ENCODE measurements at regions not wholly inside any gene's neighbourhood (a gene's known extent, or its start where the extent isn't known, plus 50 kb on each side); places are given as distances from the start of the nearest gene placed in this dataset.
"Not testable (repeated sequence)": the region's sequence is repeated elsewhere in the genome, so short reads cannot be mapped to it uniquely, and the experiment has no call there.

DNA sequence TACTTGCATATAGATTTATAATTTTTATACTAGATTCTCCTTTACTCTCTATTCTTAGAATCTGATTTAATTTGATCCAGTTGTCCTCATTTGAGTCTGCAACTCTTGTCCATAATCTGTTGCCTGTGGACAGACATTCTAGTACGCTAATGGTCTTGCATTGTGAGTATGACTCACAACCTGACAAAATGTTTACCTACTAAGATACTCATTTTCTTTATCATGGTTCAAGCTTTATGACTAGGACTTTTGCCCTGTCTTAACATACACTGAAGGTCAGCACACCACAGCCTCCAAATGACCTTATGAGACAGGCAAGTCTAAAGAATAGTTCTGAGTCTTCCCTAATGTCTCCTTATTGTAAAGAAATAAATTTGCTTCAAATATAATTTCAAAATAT, 142.3 kb upstream of the CDH7 start:
- H3K4me1 ChIP-seq (ENCODE audit: low read depth, poor library complexity, severe bottlenecking), result no peaks in the 10 kb centered on the region
- no peak overlapping the region for H3K27ac ChIP-seq
- H3K36me3 ChIP-seq (ENCODE audit: insufficient read depth), result no peaks in the 10 kb centered on the region
- H4K20me1 ChIP-seq (ENCODE audit: insufficient read depth), result no peaks in the 10 kb centered on the region
- H3K4me2 ChIP-seq, result no peak overlapping the region
- H3K27me3 ChIP-seq (ENCODE audit: insufficient read depth, low read depth), result no peaks in the 10 kb centered on the region
- TF ChIP-seq, protein P1, sequence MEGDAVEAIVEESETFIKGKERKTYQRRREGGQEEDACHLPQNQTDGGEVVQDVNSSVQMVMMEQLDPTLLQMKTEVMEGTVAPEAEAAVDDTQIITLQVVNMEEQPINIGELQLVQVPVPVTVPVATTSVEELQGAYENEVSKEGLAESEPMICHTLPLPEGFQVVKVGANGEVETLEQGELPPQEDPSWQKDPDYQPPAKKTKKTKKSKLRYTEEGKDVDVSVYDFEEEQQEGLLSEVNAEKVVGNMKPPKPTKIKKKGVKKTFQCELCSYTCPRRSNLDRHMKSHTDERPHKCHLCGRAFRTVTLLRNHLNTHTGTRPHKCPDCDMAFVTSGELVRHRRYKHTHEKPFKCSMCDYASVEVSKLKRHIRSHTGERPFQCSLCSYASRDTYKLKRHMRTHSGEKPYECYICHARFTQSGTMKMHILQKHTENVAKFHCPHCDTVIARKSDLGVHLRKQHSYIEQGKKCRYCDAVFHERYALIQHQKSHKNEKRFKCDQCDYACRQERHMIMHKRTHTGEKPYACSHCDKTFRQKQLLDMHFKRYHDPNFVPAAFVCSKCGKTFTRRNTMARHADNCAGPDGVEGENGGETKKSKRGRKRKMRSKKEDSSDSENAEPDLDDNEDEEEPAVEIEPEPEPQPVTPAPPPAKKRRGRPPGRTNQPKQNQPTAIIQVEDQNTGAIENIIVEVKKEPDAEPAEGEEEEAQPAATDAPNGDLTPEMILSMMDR (conservative IDR thresholded peaks at IDR 0.05; ENCODE audit: low read depth, low read length), result no peak
- H2AFZ ChIP-seq (ENCODE audit: low read depth), result no peak overlapping the region
- H3K9ac ChIP-seq, result no peak overlapping the region
- no peak overlapping the region for H3K4me3 ChIP-seq (IDR thresholded peaks at IDR 0.05; ENCODE audit: insufficient read depth, low read depth, low read length)
- no peaks in the 10 kb centered on the region for H3K79me2 ChIP-seq (ENCODE audit: insufficient read depth, low read depth)

DNA sequence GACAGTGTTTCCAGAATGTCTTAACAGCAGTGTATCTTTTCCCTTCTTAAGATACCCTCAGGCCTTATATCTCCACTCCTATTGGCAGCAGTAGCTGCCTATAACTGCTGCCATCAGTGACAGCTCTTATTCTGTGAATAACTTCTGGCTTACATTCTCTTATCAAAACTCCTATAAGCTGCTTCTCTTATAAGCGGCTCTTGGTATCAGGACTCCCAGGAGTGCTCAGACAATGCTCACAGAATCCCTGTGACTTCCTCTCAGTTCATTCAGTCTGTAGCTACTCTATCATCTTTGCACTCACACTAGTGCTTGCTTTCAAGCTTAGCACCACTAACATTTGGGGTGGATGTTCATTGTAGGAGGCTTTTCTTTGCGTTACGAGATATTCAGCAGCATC, 143.7 kb upstream of the CDH7 start:
- Histone ChIP-seq H3K4me1 (ENCODE audit: low read depth, poor library complexity, severe bottlenecking) (no peaks in the 10 kb centered on the region), H4K20me1 (ENCODE audit: insufficient read depth) (no peaks in the 10 kb centered on the region), H3K4me3 (IDR thresholded peaks at IDR 0.05; ENCODE audit: insufficient read depth, low read depth, low read length) (no peak overlapping the region), H3K79me2 (ENCODE audit: insufficient read depth, low read depth) (no peaks in the 10 kb centered on the region), H3K36me3 (ENCODE audit: insufficient read depth) (no peaks in the 10 kb centered on the region), H2AFZ (ENCODE audit: low read depth) (no peak overlapping the region), H3K27me3 (ENCODE audit: insufficient read depth, low read depth) (no peaks in the 10 kb centered on the region), H3K4me2 (no peak overlapping the region), H3K9ac (no peak overlapping the region), H3K27ac (no peak overlapping the region)
- TF ChIP-seq, protein P1 (conservative IDR thresholded peaks at IDR 0.05; ENCODE audit: low read depth, low read length), result no peak

DNA sequence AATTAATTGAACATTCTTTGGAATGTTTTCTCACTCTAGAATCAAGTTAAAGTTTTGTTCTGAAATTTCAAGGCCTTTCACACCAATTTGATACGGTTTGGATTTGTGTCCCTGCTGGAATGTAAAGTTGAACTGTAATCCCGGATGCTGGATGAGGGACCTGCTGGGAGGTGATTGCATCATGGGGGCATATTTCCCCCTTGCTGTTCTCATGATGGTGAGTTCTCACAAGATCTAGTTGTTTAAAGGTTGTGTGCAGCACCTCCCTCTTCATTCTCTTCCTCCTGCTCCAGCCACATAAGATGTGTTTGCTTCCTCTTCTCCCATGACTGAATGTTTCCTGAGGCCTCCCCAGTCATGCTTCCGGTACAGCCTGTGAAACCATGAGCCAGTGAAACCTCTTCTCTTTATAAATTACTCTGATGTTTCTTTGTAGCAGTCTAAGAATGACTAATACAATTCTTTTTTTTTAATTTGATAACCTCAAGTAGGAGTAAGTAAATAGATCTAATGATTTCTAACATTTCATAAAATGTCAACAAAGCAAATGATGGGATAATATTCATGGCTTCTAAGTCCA, 144.2 kb upstream of the CDH7 start:
- Histone ChIP-seq H3K9ac (no peak overlapping the region), H3K4me3 (IDR thresholded peaks at IDR 0.05; ENCODE audit: insufficient read depth, low read depth, low read length) (no peak overlapping the region), H3K79me2 (ENCODE audit: insufficient read depth, low read depth) (no peaks in the 10 kb centered on the region), H3K27me3 (ENCODE audit: insufficient read depth, low read depth) (no peaks in the 10 kb centered on the region), H3K27ac (no peak overlapping the region), H2AFZ (ENCODE audit: low read depth) (no peak overlapping the region), H3K4me1 (ENCODE audit: low read depth, poor library complexity, severe bottlenecking) (no peaks in the 10 kb centered on the region), H3K4me2 (no peak overlapping the region), H3K36me3 (ENCODE audit: insufficient read depth) (no peaks in the 10 kb centered on the region), H4K20me1 (ENCODE audit: insufficient read depth) (no peaks in the 10 kb centered on the region)
- TF ChIP-seq, protein P1 (conservative IDR thresholded peaks at IDR 0.05; ENCODE audit: low read depth, low read length), result no peak

DNA sequence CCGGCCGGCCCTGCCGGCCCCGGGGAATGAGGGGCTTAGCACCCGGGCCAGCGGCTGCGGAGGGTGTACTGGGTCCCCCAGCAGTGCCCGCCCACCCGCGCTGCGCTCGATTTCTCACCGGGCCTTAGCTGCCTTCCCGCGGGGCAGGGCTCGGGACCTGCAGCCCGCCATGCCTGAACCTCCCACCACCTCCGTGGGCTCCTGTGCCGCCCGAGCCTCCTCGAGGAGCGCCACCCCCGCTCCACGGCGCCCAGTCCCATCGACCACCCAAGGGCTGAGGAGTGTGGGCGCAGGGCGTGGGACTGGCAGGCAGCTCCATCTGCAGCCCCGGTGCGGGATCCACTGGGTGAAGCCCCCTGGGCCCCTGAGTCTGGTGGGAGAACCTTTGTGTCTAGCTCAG, 145.5 kb upstream of the CDH7 start:
- not testable (repeated sequence) for H2AFZ ChIP-seq (ENCODE audit: low read depth); H3K27ac ChIP-seq; H3K27me3 ChIP-seq (ENCODE audit: insufficient read depth, low read depth); H4K20me1 ChIP-seq (ENCODE audit: insufficient read depth); H3K4me1 ChIP-seq (ENCODE audit: low read depth, poor library complexity, severe bottlenecking); H3K79me2 ChIP-seq (ENCODE audit: insufficient read depth, low read depth); H3K36me3 ChIP-seq (ENCODE audit: insufficient read depth); H3K9ac ChIP-seq; H3K4me3 ChIP-seq (IDR thresholded peaks at IDR 0.05; ENCODE audit: insufficient read depth, low read depth, low read length); H3K4me2 ChIP-seq

DNA sequence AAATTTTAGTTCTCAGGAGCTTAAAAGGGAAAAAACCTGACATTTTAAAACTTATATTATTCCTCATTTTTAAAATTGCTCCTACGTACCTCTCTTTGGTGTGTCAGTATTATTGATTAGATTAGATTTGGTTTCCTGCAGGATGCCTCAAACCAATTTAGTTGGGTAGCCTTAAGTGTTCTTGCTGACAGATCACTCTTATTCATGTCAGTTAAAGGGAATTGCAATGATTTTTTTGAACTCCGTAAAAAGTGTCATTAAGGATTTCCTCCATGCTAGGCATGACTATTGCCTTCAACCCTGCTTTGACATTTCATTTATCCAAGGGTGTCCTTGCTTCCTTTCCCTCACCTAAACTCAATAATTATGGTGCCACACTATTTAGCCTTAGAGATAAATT, 149.0 kb upstream of the CDH7 start:
- Histone ChIP-seq H3K9ac (no peak overlapping the region), H4K20me1 (ENCODE audit: insufficient read depth) (no peaks in the 10 kb centered on the region), H3K27ac (no peak overlapping the region), H3K4me3 (IDR thresholded peaks at IDR 0.05; ENCODE audit: insufficient read depth, low read depth, low read length) (no peak overlapping the region), H2AFZ (ENCODE audit: low read depth) (no peak overlapping the region), H3K27me3 (ENCODE audit: insufficient read depth, low read depth) (no peaks in the 10 kb centered on the region), H3K4me1 (ENCODE audit: low read depth, poor library complexity, severe bottlenecking) (no peaks in the 10 kb centered on the region), H3K4me2 (no peak overlapping the region), H3K36me3 (ENCODE audit: insufficient read depth) (no peaks in the 10 kb centered on the region), H3K79me2 (ENCODE audit: insufficient read depth, low read depth) (no peaks in the 10 kb centered on the region)
- TF ChIP-seq, protein P1 (conservative IDR thresholded peaks at IDR 0.05; ENCODE audit: low read depth, low read length), result no peak

Measured in KMS-11 (cell line).